Kidney glomerular epithelial cell (primary cell): ENCODE measurements at regions not wholly inside any gene's neighbourhood (a gene's known extent, or its start where the extent isn't known, plus 50 kb on each side); places are given as distances from the start of the nearest gene placed in this dataset.
"Not testable (repeated sequence)": the region's sequence is repeated elsewhere in the genome, so short reads cannot be mapped to it uniquely, and the experiment has no call there.

Experiments
- DNase-seq: peaks from one replicate; lab custom pipeline; 2025; lab: John Stamatoyannopoulos, UW

DNA sequence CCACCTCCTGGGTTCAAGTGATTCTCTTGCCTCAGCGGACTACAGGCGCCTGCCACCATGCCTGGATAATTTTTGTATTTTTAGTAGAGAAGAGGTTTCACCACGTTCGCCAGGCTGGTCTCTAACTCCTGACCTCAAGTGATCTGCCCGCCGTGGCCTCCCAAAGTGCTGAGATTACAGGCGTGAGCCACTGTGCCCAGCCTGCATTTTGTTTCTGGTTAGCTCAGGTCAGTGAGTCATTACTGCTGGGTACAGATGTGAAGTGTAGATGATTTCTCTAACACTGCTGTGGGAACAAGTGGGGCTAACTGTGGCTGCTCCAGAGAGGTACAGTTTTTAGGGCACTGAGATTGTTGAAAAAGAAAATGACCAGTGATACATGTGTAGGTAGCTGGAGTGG is 188.6 kb downstream of the PRL start:
- DNase-seq = no peak

DNA sequence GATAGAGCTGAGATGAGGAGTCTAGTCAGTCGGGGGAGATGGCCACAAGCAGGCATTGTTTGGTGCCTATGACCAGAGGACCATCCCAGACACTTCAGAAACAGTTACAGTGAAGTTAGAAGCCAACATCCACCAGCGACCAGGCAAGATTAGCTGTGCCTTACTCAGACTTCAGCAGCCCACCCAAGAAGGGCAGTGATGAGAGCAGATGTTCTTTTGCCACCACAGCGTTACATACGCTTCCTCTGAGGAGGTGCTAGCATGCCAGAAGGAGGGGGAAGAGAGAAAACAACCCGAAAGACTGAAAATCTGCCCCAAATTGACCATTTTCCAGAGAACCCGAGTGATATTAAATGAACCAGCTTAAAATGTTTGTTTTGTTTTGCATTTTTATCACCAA is 186.8 kb downstream of the PRL start:
- no peak for DNase-seq

DNA sequence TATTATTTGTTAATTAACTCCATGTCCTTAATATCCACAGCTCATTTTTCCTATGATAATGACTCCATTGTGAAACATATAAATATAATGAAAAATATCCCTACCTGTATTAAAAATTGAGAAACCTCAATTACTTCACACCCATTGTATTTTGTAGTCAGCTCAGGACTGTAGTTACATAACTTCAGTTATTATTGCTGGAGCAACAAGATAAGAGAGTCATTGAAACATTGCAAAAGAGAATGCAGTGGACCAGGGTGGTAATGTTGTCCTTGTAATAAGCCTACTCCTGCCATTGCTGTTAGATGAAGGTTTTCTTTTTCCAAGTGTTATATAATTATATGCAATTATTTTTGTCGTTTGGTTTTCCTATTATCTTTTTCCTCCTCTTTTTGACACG is 184.4 kb downstream of the PRL start:
- DNase-seq = peak; percentile 14

DNA sequence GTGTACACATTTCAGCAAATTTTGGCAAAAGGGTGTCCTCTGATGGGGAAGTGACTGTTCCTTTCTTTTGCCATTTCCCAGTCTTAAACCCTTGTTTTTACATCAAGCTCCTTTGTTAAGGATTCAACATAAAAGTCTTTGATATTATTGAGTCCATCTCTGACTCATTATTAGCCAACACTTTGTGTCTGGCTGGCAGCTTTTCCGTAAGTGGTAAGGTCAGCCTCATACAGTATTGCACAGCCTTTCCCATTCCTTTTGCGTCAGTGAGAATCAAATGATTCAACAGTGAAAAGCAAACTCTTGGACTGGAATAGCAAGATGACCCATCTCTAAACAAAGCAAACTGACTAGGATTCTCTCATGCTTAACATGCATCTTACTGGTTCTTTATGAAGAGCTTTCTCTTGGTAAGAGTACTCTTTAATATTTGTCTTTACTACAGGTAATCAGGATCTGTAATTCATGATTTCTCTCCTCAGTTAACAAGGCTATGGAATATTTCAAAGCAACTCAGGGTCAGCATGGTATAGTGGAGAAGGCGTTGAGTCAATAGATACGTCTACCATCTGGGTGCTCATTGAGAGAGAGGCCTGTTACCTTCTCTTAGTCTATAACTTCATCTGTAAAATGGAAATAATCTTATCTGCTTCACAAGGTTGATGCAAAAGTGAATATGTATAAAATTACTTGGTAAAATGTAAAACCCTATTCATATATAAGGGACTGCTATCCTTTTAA is 183.6 kb downstream of the PRL start:
- DNase-seq = peak; percentile 98

DNA sequence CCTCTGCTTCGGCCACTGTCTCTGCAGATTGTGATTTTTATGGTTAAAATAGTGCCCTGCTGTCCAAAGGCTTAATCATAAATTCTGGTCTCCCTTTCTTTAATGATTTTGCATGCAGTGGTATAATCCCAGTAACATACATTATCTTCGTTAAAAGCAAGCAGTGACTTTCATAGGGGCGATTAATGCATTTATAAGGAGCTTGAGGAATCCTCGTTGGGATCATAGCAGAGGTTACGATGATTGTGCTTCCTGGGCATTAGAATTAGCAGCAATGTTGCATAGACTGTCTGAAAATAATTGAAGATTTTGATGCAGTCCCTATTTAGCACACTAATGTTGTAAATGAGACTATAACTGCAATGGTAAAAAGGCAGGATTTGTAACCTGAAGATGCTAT is 181.3 kb downstream of the PRL start:
- DNase-seq = no peak

DNA sequence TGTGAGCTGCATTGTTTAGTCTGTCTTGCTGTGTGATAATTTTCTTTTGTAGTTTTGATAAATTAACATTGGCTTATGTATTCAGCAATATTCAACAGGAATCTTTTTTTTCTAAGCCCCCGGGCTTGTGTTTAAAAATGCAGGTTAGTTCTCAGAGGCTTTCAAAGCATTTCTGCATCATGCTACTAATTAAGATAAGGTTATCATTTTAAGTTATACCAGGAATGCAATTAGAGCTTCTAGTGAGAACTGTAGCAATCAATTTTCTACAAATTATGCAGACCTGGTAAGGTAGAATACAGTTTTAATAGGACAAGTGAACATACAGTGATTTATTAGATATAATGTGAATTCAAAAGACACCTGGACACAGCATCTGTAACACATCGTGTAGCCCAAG is 179.2 kb downstream of the PRL start:
- DNase-seq = no peak

DNA sequence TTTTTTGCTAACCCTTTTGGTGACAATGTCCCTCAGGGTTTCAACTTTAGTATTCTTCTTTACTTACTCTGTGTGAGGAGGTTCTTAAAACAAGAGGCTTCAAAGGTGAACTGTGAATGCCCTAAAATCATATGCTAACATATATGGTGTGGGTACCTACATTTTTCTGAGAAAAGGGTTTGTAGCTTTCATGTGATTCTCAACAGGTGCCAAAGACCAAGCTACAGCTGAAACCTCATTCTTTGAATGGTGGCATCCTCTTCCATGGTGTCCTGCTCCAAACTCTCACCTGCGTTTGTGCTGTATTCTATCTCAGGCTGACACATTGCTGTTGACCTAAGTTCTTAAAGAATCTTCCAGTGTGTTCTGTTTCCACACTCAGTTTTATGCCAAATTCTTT is 177.3 kb downstream of the PRL start:
- DNase-seq = no peak

DNA sequence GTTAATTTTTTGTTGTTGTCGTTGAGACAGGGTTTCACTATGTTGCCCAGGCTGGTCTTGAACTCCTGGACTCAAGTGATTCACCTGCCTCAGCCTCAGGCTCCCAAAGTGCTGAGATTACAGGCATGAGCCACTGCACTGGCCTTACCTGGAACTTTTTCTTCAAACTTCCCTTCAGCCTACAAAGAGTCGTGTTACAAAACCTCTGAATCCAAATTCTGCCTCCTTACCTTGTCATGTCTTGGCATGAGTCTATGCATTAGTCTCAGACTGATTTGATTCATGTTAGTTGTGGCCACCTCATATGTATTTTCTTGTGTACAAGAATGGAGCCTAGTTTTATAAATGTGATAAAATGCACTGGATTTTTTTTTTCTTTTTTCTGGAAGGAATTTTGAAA is 172.1 kb downstream of the PRL start:
- no peak for DNase-seq

DNA sequence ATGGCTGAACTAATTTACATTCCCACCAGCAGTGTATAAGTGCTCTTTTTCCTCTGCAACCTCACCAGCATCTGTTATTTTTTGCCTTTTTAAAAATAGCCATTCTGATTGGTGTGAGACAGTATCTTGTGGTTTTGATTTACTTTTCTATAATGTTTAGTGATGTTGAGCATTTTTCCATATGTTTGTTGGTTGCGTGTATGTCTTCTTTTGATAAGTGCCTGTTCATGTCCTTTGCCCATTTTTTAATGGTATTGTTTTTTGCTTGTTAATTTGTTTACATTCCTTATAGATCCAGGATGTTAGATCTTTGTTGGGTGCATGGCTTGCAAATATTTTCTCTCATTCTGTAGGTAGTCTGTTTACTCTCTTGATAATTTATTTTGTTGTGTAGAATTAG is 169.9 kb downstream of the PRL start:
- no peak for DNase-seq

DNA sequence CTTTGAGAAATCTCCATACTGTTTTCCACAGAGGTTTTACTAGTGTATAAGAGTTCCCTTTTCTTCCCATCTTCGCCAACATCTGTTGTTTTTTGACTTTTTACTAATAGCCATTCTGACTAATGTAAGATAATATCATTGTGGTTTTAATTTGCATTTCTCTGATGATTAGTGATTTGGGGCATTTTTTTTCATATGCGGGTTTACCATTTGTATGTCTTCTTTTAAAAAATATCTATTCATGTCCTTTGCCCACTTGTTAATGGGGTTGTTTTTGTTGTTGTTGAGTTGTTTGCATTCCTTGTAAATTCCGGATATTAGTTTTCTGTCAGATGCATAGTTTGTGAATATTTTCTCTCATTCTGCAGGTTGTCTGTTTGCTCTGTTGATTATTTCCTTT is 167.1 kb downstream of the PRL start:
- DNase-seq = no peak

DNA sequence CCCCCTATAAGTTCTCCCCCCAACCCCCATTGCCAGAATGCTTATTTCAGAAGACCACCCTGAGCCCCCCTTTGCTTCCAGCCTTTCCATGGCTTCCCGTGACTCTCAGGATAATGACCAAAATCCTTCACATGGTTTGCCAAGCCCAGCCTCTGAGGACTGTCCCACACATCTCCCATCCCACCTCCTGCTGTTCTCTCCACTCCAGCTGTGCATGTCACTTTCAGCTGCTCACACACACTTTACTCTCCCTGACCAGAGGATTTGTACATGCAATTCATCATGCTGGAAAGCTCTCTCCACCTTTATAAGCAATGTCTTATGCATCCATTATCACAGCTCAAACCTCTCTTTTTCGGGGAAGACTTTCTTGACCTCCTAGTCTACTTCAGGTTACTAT is 164.2 kb downstream of the PRL start:
- DNase-seq = no peak

DNA sequence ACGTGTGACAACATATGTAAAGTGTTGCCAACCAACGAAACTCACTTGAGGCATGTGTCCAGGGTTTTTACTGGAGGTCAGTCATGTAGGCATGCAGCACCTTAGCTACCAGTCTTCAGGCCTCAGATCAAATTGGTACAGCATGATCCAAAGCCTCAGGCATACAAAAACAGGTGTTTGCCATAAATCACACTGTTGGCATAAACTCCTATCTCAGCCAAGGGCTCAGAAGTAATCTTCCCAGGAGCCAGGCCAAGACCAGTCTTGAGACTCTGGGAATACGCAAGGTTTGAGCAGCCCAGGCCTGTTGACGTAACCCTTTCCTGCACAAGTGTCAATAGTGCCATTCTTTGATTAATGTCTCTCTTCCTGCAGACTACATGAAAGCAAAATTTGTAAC is 163.5 kb downstream of the PRL start:
- no peak for DNase-seq

DNA sequence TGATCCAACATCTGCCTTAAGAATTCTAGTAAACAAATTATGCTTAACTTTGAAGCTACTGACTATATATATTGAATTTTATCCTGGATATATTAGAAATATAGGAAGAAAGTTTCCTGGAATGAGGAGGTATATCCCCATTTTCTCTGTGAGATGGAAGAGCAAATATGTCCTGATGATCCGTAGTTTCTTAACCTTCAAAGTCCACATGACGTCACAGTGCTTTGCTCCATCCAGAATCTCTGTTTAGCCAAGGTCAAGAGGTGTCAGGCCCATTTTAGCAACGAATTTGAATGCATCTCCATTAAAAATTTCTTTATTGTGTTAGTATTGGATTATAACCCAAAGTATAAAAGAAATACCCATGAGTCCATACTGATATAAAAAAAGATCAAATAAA is 162.5 kb downstream of the PRL start:
- DNase-seq = no peak

DNA sequence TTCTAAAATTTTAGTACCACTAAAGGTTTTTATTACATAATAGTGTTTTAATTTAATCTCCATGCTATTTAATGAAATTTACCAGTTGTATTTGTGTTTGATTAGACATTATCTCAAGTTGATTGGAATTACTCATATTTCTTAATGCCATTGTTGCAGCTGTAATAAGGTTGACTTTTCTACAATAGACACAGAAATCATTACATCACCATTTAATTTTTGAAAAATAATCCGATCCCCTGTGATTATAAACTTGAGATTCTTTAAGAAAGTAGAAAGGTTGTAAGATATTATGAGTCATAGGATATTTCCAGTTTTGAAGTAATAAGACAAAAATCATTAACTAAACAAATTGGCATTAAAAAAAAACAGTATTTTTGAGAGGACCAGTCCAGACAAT is 161.4 kb downstream of the PRL start:
- no peak for DNase-seq

DNA sequence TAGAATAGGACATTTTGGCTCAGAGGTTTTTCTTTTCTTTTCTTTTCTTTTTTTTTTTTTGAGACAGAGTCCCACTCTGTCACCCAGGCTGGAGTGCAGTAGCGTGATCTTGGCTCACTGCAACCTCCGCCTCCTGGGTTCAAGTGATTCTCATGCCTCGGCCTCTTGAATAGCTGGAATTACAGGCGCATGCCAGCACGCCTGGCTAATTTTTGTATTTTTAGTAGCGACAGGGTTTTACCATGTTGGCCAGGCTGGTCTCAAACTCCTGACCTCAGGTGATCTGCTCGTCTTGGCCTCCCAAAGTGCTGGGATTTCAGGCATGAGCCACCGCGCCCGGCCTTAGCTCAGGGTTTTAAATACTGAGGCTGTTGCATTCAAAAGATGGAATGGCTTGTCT is 156.1 kb downstream of the PRL start:
- not testable (repeated sequence) for DNase-seq

DNA sequence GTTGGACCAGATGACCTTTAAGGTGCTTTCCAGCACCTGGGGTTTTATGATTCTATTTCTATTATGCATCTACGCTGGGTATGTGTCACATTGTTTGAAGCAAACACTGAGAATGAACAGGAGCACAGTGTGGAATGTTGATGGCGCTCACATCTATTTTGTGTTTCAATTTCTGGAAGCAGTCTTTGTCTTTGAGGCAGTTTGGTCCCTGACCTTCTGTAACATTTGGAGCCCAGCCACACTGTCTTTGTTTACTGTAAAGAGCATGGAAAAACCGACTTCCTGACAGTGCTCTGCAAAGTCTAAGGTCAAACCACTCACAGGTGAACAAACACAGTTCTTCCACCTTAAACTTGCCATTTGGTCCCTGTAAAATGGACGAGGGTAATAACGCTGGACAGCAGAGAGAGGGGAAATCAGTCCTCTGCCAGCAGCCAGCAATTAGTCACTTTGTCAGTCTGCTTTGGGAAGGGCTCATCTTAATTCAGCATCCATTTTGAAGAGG is 155.5 kb downstream of the PRL start:
- no peak for DNase-seq

DNA sequence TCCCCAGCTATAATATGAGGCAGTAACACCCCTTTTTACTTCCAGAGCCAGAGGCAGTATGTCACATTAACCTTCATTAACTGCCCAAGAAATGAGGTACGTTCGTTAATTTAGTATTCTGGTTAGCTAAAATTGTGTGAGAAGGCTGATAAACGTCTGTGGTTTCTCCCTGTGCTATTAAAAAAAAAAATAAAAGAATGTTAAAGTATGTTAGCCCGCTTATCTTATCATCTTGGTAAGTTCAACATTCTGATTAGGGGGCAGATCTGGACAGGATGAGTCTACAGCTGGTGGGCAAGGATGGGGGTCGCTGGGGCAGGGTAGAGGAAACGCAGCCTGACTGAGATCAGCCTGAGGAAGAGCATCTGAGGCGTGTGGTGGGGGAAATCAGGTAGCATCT is 154.0 kb downstream of the PRL start:
- DNase-seq = no peak

DNA sequence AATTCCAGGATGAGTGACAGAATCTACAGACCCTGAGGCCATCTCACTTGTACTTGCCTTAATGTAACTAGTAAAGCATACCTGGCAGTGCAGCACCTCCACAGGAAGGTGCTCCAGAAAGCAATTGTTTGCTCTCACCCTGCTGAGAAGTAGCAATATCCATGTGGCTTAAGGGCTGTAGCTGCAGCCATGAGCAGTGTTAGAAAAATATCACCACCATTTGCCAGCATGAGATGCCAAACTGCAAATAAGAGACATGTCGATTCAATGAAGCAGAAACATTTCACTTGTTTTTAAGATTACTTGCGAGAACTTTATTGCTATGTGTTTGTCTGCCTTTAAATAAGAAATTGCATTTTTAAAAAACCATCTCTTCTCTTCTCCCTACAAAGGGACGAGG is 151.5 kb downstream of the PRL start:
- no peak for DNase-seq

DNA sequence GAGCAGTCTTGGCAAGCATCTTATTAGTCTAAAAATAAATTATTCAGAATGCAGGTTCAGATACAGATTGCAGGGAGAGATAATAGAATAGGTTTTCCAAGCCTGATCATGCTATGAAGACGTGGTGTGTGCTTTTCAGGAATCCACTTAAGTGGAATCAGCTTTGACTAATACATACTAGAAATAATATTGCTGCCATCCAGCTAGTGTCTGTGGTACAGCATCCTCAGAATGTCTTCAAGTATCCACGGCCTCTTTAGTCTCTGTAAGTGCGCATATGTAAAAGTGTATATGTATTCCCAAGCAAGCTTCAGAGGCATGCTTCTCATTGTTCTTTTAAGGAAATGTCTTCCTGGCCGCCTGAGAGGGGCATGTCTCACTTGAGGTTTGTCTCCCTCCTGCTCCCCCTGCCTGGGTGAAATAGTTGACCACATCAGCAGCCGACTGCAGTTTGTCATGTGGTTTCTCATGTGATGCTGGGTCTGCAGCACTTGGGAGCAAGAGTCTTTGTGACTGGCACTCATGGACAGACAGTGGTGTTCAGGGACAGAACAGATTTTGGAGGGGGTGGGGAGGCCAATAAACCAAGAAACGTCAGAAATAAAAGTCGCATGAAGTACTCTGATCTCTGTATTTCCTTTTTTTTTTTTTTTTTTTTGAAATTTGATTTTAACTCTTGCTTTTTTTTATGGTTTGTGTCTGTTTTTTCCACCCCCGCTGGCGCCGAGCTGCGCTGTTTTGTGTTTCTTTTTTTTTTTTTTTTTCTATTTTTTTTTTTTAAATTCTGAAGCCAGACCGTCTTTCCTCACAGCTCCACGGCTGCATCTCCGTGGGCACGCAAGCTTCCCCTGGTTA is 150.8 kb downstream of the PRL start:
- DNase-seq = peak; percentile 83

DNA sequence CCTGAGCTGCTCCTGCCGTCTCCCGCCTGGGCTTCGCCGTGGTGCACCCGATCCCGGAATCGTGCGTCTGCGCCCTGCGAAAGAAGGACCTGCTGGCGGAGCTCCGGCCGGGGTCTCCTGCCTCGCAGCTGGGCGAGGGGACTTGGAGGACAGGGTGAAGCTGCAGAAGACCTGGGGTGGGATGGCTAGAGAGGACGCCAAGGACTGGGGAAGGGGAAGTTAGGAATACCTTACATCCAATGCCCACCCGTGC is 150.2 kb downstream of the PRL start:
- DNase-seq = no peak

DNA sequence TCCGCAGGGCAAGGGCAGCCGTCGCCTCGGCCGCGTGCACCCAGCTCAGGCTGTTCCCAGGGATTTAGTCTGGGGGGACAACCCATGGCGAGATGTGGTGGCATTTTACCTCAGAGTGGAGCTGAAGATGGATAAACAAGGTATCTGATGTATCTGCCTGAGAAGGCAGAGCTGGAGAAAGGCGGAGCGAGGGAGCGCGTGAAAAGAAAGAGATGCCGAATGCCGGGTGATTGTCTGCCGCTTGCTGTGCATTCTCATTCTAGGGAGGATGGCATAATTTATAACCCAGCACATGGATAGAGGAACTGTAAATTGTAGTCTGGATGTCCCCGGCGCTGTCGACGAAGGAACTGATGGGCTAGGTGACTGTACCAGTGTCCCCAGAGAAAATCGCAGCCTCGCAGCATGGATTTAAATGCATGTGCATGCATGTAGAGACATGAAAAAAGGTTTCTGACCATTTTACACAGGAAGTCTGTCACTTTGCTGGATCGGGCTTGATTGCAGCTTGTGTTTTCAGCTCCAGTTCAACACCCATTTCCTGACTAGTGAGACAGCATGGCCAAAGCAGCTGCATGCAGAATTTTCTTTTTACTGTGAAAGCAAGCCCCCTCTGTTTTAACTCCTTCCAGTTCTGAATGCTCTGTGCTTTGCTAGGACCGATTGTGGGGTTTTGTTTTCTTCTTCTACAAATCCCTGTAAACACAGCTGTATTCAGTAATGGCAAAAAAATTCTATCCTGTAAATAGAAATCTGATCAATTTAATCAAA is 149.7 kb downstream of the PRL start:
- no peak for DNase-seq

DNA sequence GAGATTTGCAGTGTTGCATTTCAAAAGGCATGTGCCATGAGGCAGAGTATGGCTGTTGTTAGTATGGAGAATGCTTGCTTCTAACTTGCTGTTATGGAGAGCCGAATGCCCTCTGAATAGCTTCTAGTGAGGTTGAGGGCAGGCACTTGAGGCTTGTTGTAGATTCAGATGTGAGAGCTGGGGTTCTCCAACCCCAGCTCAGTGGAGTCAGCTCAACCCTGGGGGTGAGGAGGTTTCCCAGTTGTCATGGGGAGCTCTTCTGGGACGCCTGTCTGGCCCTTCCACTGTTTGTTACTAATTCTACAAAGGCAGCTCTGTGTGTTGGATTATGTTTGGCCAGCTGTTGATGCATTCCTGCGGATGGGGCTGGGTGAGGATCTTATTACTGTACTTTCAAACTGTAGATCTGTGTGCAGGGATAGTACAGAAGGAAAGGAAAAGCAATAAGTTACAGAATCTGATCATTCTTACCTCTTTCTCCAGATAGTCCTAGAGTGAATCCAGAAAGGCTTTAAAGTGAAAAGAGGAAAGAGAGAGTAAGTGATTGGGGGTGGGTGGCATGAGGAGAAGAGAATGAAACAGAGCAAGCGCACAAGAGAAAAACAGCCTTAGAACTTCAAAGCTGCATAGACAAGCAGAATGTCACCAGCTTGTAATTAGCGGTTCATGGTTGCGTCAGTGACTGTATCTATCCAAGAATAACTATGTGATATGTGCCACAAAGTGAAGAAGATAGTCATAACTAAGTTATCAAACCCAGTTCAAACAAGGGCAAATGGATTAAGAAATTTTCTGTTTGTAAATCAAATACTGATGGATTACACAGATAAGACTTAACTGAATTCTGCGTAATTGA is 148.7 kb downstream of the PRL start:
- DNase-seq = peak; percentile 89
